Prostate gland (tissue), 2 donors: ENCODE measurements at regions not wholly inside any gene's neighbourhood (a gene's known extent, or its start where the extent isn't known, plus 50 kb on each side); places are given as distances from the start of the nearest gene placed in this dataset.

Experiments
- CTCF ChIP-seq, 4 experiments: fragments of 200-600 bp in 2 of 4; fragments of 450-650 bp in 2 of 4; sonication (generic) in 2 of 4; IDR thresholded peaks; 1 replicate in 3 of 4; 2 replicates in 1 of 4; pipeline ENCODE4 v1.5.1; 2016 to 2019; ENCODE audit warnings: antibody characterized with exemption in 4 of 4, mild to moderate bottlenecking in 2 of 4, moderate library complexity in 2 of 4
- POLR2AphosphoS5 ChIP-seq: sonication (generic); formaldehyde crosslinking; IDR thresholded peaks from one replicate; pipeline ENCODE4 v1.6.1; 2017; ENCODE audit warnings: antibody characterized with exemption

- no peak for TF ChIP-seq CTCF (IDR thresholded peaks at IDR 0.05)
- TF ChIP-seq POLR2AphosphoS5 = no peak
Measured at GRCh38 chr20:60810561-60810960, 441.5 kb upstream of the CDH4 start.
